BLaER1 treated with 17β-estradiol and CSF1 and Interleukin-3, amounts not matched to agents 10 nM and 100 nM (cell line): ENCODE measurements at regions not wholly inside any gene's neighbourhood (a gene's known extent, or its start where the extent isn't known, plus 50 kb on each side); places are given as distances from the start of the nearest gene placed in this dataset.

Source experiments
- H3K27ac ChIP-seq, 11 experiments: shearing (Covaris generic); formaldehyde crosslinking; 2 replicates each; pipeline ENCODE4 v1.8.1; 2022
- H3K27me3 ChIP-seq, 11 experiments: shearing (Covaris generic); formaldehyde crosslinking; 2 replicates each; pipeline ENCODE4 v1.8.1; 2022
- H3K36me3 ChIP-seq, 11 experiments: shearing (Covaris generic); formaldehyde crosslinking; 2 replicates each; pipeline ENCODE4 v1.8.1; 2022
- H3K4me1 ChIP-seq, 10 experiments: shearing (Covaris generic); formaldehyde crosslinking; 2 replicates each; pipeline ENCODE4 v1.8.1; 2022
- H3K4me2 ChIP-seq, 11 experiments: shearing (Covaris generic); formaldehyde crosslinking; 2 replicates each; pipeline ENCODE4 v1.8.1; 2022
- H3K4me3 ChIP-seq, 10 experiments: shearing (Covaris generic); formaldehyde crosslinking; 2 replicates each; pipeline ENCODE4 v1.8.1; 2022
- H3K9ac ChIP-seq, 11 experiments: shearing (Covaris generic); formaldehyde crosslinking; 2 replicates each; pipeline ENCODE4 v1.8.1; 2022
- H3K9me3 ChIP-seq, 11 experiments: shearing (Covaris generic); formaldehyde crosslinking; replicated peaks in 1 of 11; 2 replicates each; pipeline ENCODE4 v1.8.1; 2022
- H4K20me1 ChIP-seq, 11 experiments: shearing (Covaris generic); formaldehyde crosslinking; 2 replicates each; pipeline ENCODE4 v1.8.1; 2022
- Cebpa-rat ChIP-seq, 11 experiments: shearing (Covaris generic); IDR thresholded peaks; 2 replicates each; pipeline ENCODE4 v1.8.1; 2022

DNA sequence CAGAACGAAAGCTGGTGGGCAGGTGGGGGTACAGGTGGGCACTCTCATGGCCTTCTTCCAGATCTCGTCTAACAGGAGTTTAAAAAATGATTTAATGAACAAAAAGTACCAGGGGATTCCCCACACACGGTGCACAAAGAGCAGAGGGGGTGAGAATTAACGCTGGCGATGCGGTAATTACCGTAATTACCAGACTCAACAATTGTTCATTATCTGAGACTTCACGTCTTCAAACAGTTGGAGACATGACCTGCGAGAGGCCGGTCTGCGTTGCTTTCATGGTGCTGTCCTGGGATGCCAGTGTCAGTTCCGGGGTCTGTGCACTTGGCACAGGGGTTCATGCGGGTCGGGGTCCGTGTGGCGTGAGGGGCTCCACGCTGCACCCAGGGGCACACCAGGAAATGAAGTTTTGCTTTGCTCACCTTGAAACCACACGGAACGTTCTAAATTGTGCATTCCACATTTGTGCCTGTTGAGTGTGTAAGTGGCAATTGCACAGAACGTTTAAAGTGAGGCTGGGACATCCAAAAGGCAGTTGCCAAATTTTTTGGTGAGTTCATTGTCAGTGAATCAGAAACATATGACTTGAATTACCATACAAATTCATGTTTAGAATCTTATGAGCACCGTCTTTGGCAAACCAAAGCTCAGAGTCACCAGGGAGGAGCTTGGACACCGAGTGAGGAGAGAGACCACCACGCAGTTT, 256.4 kb upstream of the IRX1 start:
- no peak overlapping the region for H3K4me3 ChIP-seq
- H3K9ac ChIP-seq = no peak overlapping the region
- H3K4me1 ChIP-seq = peaks cover 0 to 10% (median 6%) of the 10 kb centered on the region in 10 experiments; a peak in 12 of 20 replicates
- no peaks in the 10 kb centered on the region for H3K36me3 ChIP-seq
- no peaks in the 10 kb centered on the region for H3K9me3 ChIP-seq
- no peak overlapping the region for H3K27ac ChIP-seq
- no peak overlapping the region for H3K4me2 ChIP-seq
- no peak for TF ChIP-seq Cebpa-rat (IDR thresholded peaks at IDR 0.05)
- H4K20me1 ChIP-seq = 0 out of 22 replicates have a peak, but pooled peaks cover 0 to 5% (median 0%) of the 10 kb centered on the region in 11 experiments
- H3K27me3 ChIP-seq = no peaks in the 10 kb centered on the region

DNA sequence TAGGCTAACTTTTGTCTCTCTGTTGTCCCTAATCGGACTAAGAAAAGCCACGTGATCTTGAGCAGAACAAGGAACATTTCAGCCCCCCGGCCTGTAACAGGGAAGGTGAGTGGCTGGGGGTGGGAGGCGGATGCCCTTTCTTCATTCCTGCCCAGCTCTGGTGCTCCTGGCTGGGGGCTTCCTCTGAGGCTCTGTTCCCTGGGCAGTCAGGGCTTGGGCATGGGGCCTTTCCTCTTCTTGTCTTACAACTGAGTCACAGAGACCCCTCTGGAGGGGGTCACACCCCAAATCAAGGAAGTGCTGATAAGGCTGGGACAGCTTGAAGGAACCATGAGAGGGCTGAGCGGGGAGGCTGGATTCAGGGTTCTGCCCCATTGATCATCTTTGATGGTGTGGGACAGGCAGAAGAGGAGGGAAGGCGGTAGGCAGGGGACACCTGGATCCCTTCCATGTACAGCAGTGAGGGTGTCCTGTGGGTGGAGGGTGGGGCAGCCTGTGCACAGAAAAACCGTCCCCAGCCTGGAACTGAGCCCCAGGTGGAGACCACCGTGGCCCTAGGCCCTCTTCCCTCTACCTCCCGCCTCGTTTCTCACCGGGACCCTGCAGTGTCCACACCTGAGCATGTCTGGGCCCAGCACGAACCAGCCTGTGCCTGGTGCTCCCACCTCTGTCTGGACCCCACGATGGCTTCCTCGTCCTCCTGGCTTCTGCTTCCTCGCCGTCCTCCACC, 257.7 kb upstream of the IRX1 start:
- H3K4me2 ChIP-seq = no peak overlapping the region
- no peak overlapping the region for H3K4me3 ChIP-seq
- H3K27ac ChIP-seq = no peak overlapping the region
- peaks cover 0 to 10% (median 6%) of the 10 kb centered on the region in 10 experiments; a peak in 12 of 20 replicates for H3K4me1 ChIP-seq
- TF ChIP-seq Cebpa-rat (IDR thresholded peaks at IDR 0.05) = no peak
- H3K9me3 ChIP-seq = peaks cover 0 to 4% (median 0%) of the 10 kb centered on the region in 11 experiments; a peak in 1 of 22 replicates
- H3K36me3 ChIP-seq = no peaks in the 10 kb centered on the region
- no peaks in the 10 kb centered on the region for H3K27me3 ChIP-seq
- H4K20me1 ChIP-seq = 0 out of 22 replicates have a peak, but pooled peaks cover 0 to 5% (median 0%) of the 10 kb centered on the region in 11 experiments
- no peak overlapping the region for H3K9ac ChIP-seq

DNA sequence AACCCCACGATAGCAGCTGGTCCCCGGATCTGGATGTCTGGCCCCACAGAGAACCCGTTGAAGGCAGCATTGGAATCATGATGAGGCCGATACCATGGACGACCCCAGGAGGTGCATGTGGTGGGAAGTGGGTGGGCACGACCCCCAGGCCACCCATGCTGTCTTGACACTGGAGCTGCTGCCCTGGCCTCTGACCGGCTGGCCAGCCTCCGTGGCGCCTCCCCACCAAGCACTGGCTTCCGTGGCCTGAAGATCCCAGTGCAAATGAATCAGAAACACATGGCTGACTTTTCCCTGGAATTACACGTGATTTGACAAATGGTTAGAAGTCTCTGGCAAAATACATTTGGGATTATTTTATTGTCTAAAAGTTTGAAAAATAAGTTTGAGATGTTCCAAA, 259.0 kb upstream of the IRX1 start:
- Histone ChIP-seq H3K27ac (no peak overlapping the region), H3K4me2 (peak overlapping the region in 5 of 11 experiments; percentile 1 to 17 (median 10); a peak in 3 of 22 replicates), H3K9ac (no peak overlapping the region), H3K4me3 (no peak overlapping the region), H3K36me3 (no peaks in the 10 kb centered on the region), H3K4me1 (peaks cover 0 to 10% (median 7%) of the 10 kb centered on the region in 10 experiments; a peak in 13 of 20 replicates), H3K27me3 (no peaks in the 10 kb centered on the region), H4K20me1 (0 out of 22 replicates have a peak, but pooled peaks cover 0 to 5% (median 0%) of the 10 kb centered on the region in 11 experiments), H3K9me3 (peaks cover 0 to 4% (median 0%) of the 10 kb centered on the region in 11 experiments; a peak in 3 of 22 replicates)
- no peak for TF ChIP-seq Cebpa-rat (IDR thresholded peaks at IDR 0.05)

DNA sequence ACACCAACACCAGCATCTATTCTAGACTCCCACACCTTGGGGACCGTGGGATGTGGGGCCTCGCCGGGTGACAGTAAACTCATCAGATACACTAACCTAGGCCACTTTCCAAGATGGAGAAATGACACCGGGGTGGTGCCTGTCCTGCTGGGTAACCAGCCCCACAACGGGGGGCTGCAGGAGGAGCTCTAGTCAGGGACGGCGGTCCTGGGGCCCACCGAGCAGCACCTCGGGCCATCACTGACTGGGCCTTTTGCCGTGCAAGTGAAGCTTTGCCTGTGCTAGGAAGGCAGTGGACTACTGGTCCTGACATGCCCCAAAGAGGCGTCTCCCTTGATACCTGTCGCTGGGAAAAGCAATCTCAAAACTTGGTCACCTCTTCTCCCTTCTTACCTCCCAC, 260.3 kb upstream of the IRX1 start:
- Histone ChIP-seq H3K36me3 (no peaks in the 10 kb centered on the region), H4K20me1 (no peaks in the 10 kb centered on the region), H3K9ac (no peak overlapping the region), H3K9me3 (peaks cover 0 to 4% (median 0%) of the 10 kb centered on the region in 11 experiments; a peak in 3 of 22 replicates), H3K4me1 (peaks cover 2 to 22% (median 17%) of the 10 kb centered on the region in 10 experiments), H3K4me3 (no peak overlapping the region), H3K4me2 (no peak overlapping the region), H3K27me3 (no peaks in the 10 kb centered on the region), H3K27ac (no peak overlapping the region)
- no peak for TF ChIP-seq Cebpa-rat (IDR thresholded peaks at IDR 0.05)

DNA sequence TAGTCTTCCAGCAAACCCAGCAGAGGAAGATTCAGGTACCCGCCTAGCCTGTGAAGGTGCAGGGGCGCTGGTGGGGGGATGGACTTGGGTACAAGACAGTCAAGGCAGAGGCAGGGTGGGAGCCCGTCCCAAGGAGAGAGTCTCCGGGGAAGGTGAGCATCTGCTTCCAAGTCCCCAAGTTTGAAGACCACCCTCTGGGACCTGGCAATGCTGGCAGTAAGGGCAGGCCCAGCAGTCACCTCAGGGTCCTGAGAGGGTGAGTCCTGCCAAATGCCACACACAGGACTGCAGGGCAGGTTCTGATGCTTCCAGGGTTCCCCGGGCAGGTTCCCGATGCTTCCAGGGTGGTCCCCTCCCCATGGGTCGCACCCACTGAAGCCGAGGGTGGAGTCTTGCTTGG, 261.8 kb upstream of the IRX1 start:
- H3K27me3 ChIP-seq = no peaks in the 10 kb centered on the region
- peaks cover 15 to 37% (median 31%) of the 10 kb centered on the region in 10 experiments for H3K4me1 ChIP-seq
- H3K36me3 ChIP-seq = no peaks in the 10 kb centered on the region
- no peak overlapping the region for H3K4me2 ChIP-seq
- no peak for TF ChIP-seq Cebpa-rat (IDR thresholded peaks at IDR 0.05)
- no peak overlapping the region for H3K27ac ChIP-seq
- H3K9ac ChIP-seq = no peak overlapping the region
- no peaks in the 10 kb centered on the region for H4K20me1 ChIP-seq
- H3K4me3 ChIP-seq = no peak overlapping the region
- H3K9me3 ChIP-seq = peaks cover 0 to 4% (median 0%) of the 10 kb centered on the region in 11 experiments; a peak in 3 of 22 replicates

DNA sequence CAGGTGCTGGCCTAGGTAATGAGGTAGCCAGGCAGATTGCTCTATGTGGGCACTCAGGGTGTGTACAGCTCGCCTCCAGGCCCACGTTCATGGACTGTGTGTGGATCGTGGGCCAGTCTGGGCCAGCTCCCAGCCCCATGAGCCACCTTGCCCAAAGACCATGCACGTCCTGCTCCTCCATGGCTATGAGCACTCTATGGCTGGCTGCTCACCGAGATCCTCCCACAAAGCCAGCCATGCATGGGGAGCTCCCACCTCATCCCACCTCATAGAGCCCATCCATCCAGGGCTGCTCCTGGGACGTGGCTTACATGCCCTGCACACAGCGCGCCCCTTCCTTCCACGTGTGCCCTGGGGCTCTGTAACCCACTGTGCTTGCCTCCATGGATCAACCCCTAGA, 262.5 kb upstream of the IRX1 start:
- TF ChIP-seq Cebpa-rat (IDR thresholded peaks at IDR 0.05) = no peak
- no peaks in the 10 kb centered on the region for H3K27me3 ChIP-seq
- no peaks in the 10 kb centered on the region for H4K20me1 ChIP-seq
- H3K27ac ChIP-seq = no peak overlapping the region
- peaks cover 15 to 44% (median 39%) of the 10 kb centered on the region in 10 experiments for H3K4me1 ChIP-seq
- H3K4me3 ChIP-seq = no peak overlapping the region
- no peak overlapping the region for H3K9ac ChIP-seq
- no peaks in the 10 kb centered on the region for H3K36me3 ChIP-seq
- H3K9me3 ChIP-seq = peaks cover 0 to 4% (median 0%) of the 10 kb centered on the region in 11 experiments; a peak in 3 of 22 replicates
- no peak overlapping the region for H3K4me2 ChIP-seq

DNA sequence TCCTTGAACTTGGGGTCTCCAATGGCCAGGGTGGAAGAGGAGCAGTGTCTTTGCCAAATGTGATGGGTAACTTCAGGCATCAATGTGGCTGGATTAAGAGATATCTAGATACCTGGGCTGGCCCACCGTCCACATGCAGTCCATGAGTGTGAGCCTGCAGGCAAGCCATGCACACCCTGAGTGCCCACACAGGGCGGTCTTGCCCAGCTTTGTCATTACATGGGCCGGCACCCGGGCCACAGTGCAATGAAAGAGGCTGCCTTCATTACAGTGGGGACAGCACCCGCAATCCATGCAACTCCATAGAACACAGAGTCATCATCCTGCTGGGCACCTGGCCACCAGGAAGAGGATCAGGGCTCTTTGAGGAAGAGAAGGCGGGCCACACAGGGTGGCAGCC, 263.8 kb upstream of the IRX1 start:
- H4K20me1 ChIP-seq = no peaks in the 10 kb centered on the region
- H3K36me3 ChIP-seq = no peaks in the 10 kb centered on the region
- H3K4me3 ChIP-seq = no peak overlapping the region
- no peak for TF ChIP-seq Cebpa-rat (IDR thresholded peaks at IDR 0.05)
- H3K4me1 ChIP-seq = peaks cover 15 to 51% (median 44%) of the 10 kb centered on the region in 10 experiments
- H3K9ac ChIP-seq = no peak overlapping the region
- H3K4me2 ChIP-seq = peak overlapping the region in 1 of 11 experiments; percentile 89; a peak in 1 of 22 replicates
- no peaks in the 10 kb centered on the region for H3K27me3 ChIP-seq
- H3K9me3 ChIP-seq = peaks cover 0 to 4% (median 0%) of the 10 kb centered on the region in 11 experiments; a peak in 3 of 22 replicates
- H3K27ac ChIP-seq = no peak overlapping the region

DNA sequence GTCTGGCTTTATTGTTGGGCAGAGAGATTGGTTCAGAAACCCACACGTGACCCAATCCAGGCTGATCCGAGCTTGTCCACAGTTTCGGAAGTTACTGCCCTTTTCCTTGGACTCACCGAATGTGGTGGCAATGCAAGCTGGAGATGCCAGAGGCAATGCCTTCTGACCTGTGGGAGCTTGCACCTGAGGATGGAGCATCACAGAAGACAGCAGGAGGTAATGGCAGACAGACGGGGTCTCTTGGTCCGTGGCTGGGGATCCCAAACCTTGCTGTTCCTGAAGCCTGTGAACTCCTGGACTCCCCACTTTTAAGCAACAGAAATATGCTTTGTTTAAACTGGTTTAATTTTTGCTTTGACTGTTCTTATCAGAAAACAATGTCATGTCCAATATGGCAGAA, 265.2 kb upstream of the IRX1 start:
- TF ChIP-seq Cebpa-rat (IDR thresholded peaks at IDR 0.05) = no peak
- Histone ChIP-seq H3K9ac (peak overlapping the region in 6 of 11 experiments; percentile 40 to 62 (median 53); a peak in 6 of 22 replicates), H3K4me2 (peak overlapping the region; percentile 38 to 97 (median 84)), H3K4me3 (peak overlapping the region in 2 of 10 experiments; percentile 2 to 13; a peak in 1 of 20 replicates), H4K20me1 (no peaks in the 10 kb centered on the region), H3K27me3 (no peaks in the 10 kb centered on the region), H3K4me1 (peaks cover 15 to 46% (median 39%) of the 10 kb centered on the region in 10 experiments), H3K9me3 (peaks cover 0 to 4% (median 0%) of the 10 kb centered on the region in 11 experiments; a peak in 3 of 22 replicates), H3K36me3 (no peaks in the 10 kb centered on the region), H3K27ac (peak overlapping the region in 9 of 11 experiments; percentile 37 to 77 (median 74); a peak in 18 of 22 replicates)

DNA sequence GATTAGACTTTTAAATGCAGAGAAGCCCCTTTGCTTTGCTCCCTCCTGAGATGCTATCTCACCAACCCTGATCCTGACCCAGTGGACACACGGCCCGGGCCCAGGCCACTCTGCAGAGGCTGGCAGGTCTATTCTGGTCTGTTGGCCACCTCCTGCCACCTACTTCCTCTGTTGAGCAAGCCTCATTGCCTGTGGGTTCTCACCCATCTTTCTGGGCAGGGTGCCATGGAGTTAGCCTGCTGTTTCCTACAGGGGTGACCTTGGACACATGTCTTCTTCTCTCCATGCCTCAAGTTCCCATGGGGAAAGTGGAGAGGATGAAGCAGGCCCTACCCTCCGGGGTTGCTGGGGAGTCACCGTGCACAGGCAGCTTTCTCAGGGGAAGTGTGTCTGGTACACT, 266.2 kb upstream of the IRX1 start:
- Histone ChIP-seq H3K27me3 (no peaks in the 10 kb centered on the region), H3K36me3 (no peaks in the 10 kb centered on the region), H3K4me1 (peaks cover 15 to 46% (median 39%) of the 10 kb centered on the region in 10 experiments), H4K20me1 (no peaks in the 10 kb centered on the region), H3K9ac (peak overlapping the region in 7 of 11 experiments; percentile 2 to 62 (median 53); a peak in 8 of 22 replicates), H3K4me3 (0 out of 20 replicates have a peak overlapping the region, but pooled peaks of 1 of the 10 experiments have one; percentile 13), H3K9me3 (peaks cover 0 to 4% (median 0%) of the 10 kb centered on the region in 11 experiments; a peak in 3 of 22 replicates), H3K27ac (peak overlapping the region in 9 of 11 experiments; percentile 37 to 77 (median 74); a peak in 18 of 22 replicates), H3K4me2 (peak overlapping the region; percentile 38 to 97 (median 84))
- TF ChIP-seq Cebpa-rat (IDR thresholded peaks at IDR 0.05) = peak in 4 of 11 experiments; percentile 33 to 69 (median 62); a peak in 4 of 22 replicates
